Effector CD4-positive, alpha-beta T cell (primary cell): ENCODE measurements at regions not wholly inside any gene's neighbourhood (a gene's known extent, or its start where the extent isn't known, plus 50 kb on each side); places are given as distances from the start of the nearest gene placed in this dataset.
A peak's percentile ranks its signal among the peaks of the same experiment; 100 is the strongest.

Experiments
- DNase-seq: peaks from one replicate; pipeline ENCODE4 v3.0.0-alpha.2; 2020

- DNase-seq, result no peak
These were observed 1524.7 kb upstream of the TMEM132C start for GRCh38 chr12:126742241-126742641.

- DNase-seq, result peak; percentile 29
These were observed 1519.3 kb upstream of the TMEM132C start for GRCh38 chr12:126747530-126748149.

GRCh38 chr12:126752021-126752420, 1514.9 kb upstream of the TMEM132C start:
- DNase-seq, result no peak

GRCh38 chr12:126757326-126757725, 1509.6 kb upstream of the TMEM132C start:
- DNase-seq, result no peak

- DNase-seq, result no peak
These were observed 1506.9 kb upstream of the TMEM132C start for GRCh38 chr12:126760092-126760491.

- no peak for DNase-seq
These were observed 1505.5 kb upstream of the TMEM132C start for GRCh38 chr12:126761420-126761819.

- DNase-seq, result no peak
These were observed 1504.8 kb upstream of the TMEM132C start for GRCh38 chr12:126762150-126762549.

- DNase-seq, result no peak
These were observed 1503.6 kb upstream of the TMEM132C start for GRCh38 chr12:126763359-126763758.

- no peak for DNase-seq
These were observed 1499.6 kb upstream of the TMEM132C start for GRCh38 chr12:126767334-126767733.

- DNase-seq, result no peak
These were observed 1498.5 kb upstream of the TMEM132C start for GRCh38 chr12:126768517-126768916.

GRCh38 chr12:126770188-126770587, 1496.8 kb upstream of the TMEM132C start:
- no peak for DNase-seq

- DNase-seq, result peak; percentile 16
These were observed 1494.7 kb upstream of the TMEM132C start for GRCh38 chr12:126772171-126772864.

- DNase-seq, result no peak
These were observed 1494.0 kb upstream of the TMEM132C start for GRCh38 chr12:126773012-126773411.

- no peak for DNase-seq
These were observed 1493.5 kb upstream of the TMEM132C start for GRCh38 chr12:126773491-126773890.

- DNase-seq, result no peak
These were observed 1490.8 kb upstream of the TMEM132C start for GRCh38 chr12:126776026-126776655.

- no peak for DNase-seq
These were observed 1486.6 kb upstream of the TMEM132C start for GRCh38 chr12:126780343-126780742.

- no peak for DNase-seq
These were observed 1485.4 kb upstream of the TMEM132C start for GRCh38 chr12:126781593-126781992.

- DNase-seq, result no peak
These were observed 1484.9 kb upstream of the TMEM132C start for GRCh38 chr12:126782083-126782482.

GRCh38 chr12:126784328-126784921, 1482.5 kb upstream of the TMEM132C start:
- no peak for DNase-seq

- DNase-seq, result no peak
These were observed 1477.0 kb upstream of the TMEM132C start for GRCh38 chr12:126789963-126790362.

GRCh38 chr12:126791122-126791521, 1475.8 kb upstream of the TMEM132C start:
- no peak for DNase-seq

- DNase-seq, result no peak
These were observed 1474.6 kb upstream of the TMEM132C start for GRCh38 chr12:126792411-126792810.

GRCh38 chr12:126797525-126797924, 1469.4 kb upstream of the TMEM132C start:
- DNase-seq, result no peak

- no peak for DNase-seq
These were observed 1468.5 kb upstream of the TMEM132C start for GRCh38 chr12:126798449-126798848.
